ENCODE measurements at regions not wholly inside any gene's neighbourhood (a gene's known extent, or its start where the extent isn't known, plus 50 kb on each side); places are given as distances from the start of the nearest gene placed in this dataset.

- TF ChIP-seq CTCF (optimal IDR thresholded peaks at IDR 0.05 in 1 of 3, IDR thresholded peaks at IDR 0.05 in 1 of 3, conservative IDR thresholded peaks at IDR 0.05 in 1 of 3; ENCODE audit: extremely low read depth in 1 of 3, insufficient read depth in 2 of 3, low read length in 3 of 3) = no peak
- no peak for TF ChIP-seq EZH2 (IDR thresholded peaks at IDR 0.05; ENCODE audit: low read length)
Measured at GRCh38 chr10:32112055-32112454, 55.8 kb upstream of the KIF5B start.
